ENCODE measurements at regions not wholly inside any gene's neighbourhood (a gene's known extent, or its start where the extent isn't known, plus 50 kb on each side); places are given as distances from the start of the nearest gene placed in this dataset.

GRCh38 chr1:101154547-101154946, 82.3 kb upstream of the S1PR1 start:
- no peak for DNase-seq (ENCODE audit: low read depth)
- no peak for TF ChIP-seq CTCF (conservative IDR thresholded peaks at IDR 0.05; ENCODE audit: low read depth, low read length)
- H3K4me3 ChIP-seq (ENCODE audit: low read depth, low read length) = no peak overlapping the region

- no peak for DNase-seq (ENCODE audit: low read depth)
- no peak for TF ChIP-seq CTCF (conservative IDR thresholded peaks at IDR 0.05; ENCODE audit: low read depth, low read length)
- no peak overlapping the region for H3K4me3 ChIP-seq (ENCODE audit: low read depth, low read length)
Observed at GRCh38 chr1:101153692-101154091, 83.1 kb upstream of the S1PR1 start.

- no peak for TF ChIP-seq CTCF (conservative IDR thresholded peaks at IDR 0.05; ENCODE audit: low read depth, low read length)
- H3K4me3 ChIP-seq (ENCODE audit: low read depth, low read length) = no peak overlapping the region
- no peak for DNase-seq (ENCODE audit: low read depth)
Observed at GRCh38 chr1:101152633-101153032, 84.2 kb upstream of the S1PR1 start.

- no peak for TF ChIP-seq CTCF (conservative IDR thresholded peaks at IDR 0.05; ENCODE audit: low read depth, low read length)
- DNase-seq (ENCODE audit: low read depth) = no peak
- H3K4me3 ChIP-seq (ENCODE audit: low read depth, low read length) = no peak overlapping the region
Observed at GRCh38 chr1:101151286-101151685, 85.5 kb upstream of the S1PR1 start.

- TF ChIP-seq CTCF (conservative IDR thresholded peaks at IDR 0.05; ENCODE audit: low read depth, low read length) = no peak
- no peak overlapping the region for H3K4me3 ChIP-seq (ENCODE audit: low read depth, low read length)
- peak; percentile 27 for DNase-seq (ENCODE audit: low read depth)
Observed at GRCh38 chr1:101150670-101151069, 86.1 kb upstream of the S1PR1 start.

- no peak for DNase-seq (ENCODE audit: low read depth)
- no peak for TF ChIP-seq CTCF (conservative IDR thresholded peaks at IDR 0.05; ENCODE audit: low read depth, low read length)
- H3K4me3 ChIP-seq (ENCODE audit: low read depth, low read length) = no peak overlapping the region
Observed at GRCh38 chr1:101150266-101150665, 86.6 kb upstream of the S1PR1 start.

GRCh38 chr1:101148980-101149379, 87.8 kb upstream of the S1PR1 start:
- DNase-seq (ENCODE audit: low read depth) = peak; percentile 57
- TF ChIP-seq CTCF (conservative IDR thresholded peaks at IDR 0.05; ENCODE audit: low read depth, low read length) = no peak
- H3K4me3 ChIP-seq (ENCODE audit: low read depth, low read length) = no peak overlapping the region
